TTC549 (cell line): ENCODE measurements at regions not wholly inside any gene's neighbourhood (a gene's known extent, or its start where the extent isn't known, plus 50 kb on each side); places are given as distances from the start of the nearest gene placed in this dataset.
A peak's percentile ranks its signal among the peaks of the same experiment; 100 is the strongest.

Source experiments
- FAIRE-seq: peaks from 2 replicates; lab custom pipeline; 2012; peaks lifted over from hg19 to GRCh38; lab: Jason Lieb, UNC

DNA sequence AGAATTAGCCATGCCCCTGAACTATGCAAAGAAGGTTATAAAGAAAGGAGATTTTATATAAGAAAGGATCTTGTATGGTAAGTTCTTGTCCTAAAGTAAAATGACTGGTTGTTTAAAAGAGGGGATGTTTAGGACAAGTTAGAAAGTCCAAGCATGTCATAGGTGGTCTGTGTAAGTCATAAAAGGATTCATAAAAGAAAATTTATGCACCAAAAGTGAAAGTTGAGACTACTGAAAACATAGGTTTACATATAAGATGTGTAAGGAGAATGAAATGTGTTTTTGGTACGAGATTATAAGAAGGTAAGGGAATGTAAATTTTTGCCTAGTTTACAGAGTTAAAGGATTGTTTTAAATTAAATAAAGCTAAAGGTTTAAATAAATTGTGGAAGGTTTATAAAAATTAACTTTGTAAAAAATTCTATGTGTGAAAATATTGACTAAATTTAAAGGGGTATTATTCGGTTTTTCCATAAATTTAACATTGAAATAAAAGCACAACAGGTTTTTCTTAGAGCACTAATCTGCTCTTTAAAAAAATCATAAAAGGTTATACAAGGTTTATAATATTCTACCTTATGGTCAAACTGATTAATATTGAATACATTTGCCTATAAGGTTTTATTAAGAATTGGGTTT is 93.6 kb upstream of the UST start:
- FAIRE-seq, result peak; percentile 79

- no peak for FAIRE-seq
These were observed 89.8 kb upstream of the UST start for GRCh38 chr6:148657048-148657447.

- FAIRE-seq, result no peak
These were observed 88.0 kb upstream of the UST start for GRCh38 chr6:148658681-148659430.

- FAIRE-seq, result no peak
These were observed 79.4 kb upstream of the UST start for GRCh38 chr6:148667395-148667794.

DNA sequence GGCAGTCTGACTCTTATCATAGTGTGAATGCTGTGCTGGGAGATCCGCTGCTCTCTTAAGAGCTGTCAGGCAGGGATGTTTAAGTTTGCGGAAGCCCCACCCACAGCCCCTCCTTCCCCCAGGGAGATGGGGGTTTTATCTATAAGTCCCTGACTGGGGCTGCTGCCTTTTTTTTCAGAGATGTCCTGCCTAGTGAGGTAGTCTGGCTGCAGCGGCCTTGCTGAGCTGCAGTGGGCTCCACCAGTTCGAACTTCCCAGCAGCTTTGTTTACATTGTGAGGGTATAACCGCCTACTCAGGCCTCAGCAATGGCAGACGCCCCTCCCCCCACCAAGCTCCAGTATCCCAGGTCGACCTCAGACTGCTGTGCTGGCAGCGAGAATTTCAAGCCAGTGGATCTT is 75.7 kb upstream of the UST start:
- no peak for FAIRE-seq

GRCh38 chr6:148671952-148672351 is 74.9 kb upstream of the UST start:
- FAIRE-seq, result no peak

DNA sequence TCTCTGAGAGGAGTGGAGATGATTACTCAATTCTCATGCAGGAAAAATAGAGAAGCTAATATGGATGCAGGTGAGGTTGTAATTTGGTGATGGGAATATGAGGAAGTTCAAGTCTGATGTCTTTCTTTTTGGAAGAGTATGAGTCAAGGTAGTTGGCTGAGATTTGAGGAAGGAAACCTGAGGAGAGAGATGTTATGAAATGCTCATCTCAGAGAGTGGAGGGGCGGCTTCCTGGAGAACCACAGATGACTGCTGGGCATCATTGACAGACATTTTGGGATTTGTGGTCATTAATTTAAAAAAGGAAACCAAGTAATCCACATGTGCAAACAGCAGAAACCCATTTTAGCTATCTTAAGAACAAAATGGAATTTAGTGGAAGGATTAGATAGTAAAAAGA is 72.5 kb upstream of the UST start:
- no peak for FAIRE-seq

GRCh38 chr6:148677594-148678476 is 69.0 kb upstream of the UST start:
- FAIRE-seq, result no peak

GRCh38 chr6:148678682-148679081 is 68.1 kb upstream of the UST start:
- FAIRE-seq, result no peak

DNA sequence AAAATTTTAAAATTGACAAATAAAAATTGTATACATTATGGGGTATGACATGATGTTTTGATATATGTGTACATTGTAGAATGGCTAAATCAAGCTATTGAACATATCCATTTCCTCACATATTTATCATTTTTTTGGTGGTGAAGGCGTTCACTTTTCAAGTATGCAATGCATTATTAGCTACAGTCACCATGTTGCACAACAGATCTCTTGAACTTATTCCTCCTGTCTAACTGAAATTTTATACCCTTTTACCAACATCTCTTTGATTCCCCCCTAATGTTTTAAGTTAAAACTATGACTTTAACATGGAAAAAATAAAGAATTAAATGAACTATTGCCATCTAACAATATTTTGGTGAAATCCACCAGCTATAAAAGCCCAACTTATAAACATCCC is 65.2 kb upstream of the UST start:
- no peak for FAIRE-seq

GRCh38 chr6:148682252-148682651 is 64.6 kb upstream of the UST start:
- FAIRE-seq, result no peak

DNA sequence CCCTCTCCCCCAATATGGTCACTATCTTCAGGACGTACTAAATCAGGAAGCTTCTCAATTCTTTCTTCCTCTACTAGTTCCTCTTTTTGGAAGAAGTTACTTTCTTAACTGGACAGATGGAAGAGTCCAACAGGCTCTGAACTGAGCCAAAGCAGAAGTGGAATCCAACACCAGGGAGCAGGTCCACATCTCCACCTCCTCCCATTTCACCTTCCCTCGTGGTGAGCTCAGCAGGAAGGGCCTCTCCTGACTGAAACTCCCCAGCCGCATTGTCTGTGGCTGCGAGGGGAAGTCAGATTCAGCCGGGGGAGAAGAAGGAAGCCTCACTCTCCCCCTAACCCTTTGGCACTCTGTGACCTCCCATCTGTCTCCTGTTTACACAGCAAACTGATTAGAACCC is 63.8 kb upstream of the UST start:
- no peak for FAIRE-seq

GRCh38 chr6:148689168-148689567 is 57.7 kb upstream of the UST start:
- no peak for FAIRE-seq

DNA sequence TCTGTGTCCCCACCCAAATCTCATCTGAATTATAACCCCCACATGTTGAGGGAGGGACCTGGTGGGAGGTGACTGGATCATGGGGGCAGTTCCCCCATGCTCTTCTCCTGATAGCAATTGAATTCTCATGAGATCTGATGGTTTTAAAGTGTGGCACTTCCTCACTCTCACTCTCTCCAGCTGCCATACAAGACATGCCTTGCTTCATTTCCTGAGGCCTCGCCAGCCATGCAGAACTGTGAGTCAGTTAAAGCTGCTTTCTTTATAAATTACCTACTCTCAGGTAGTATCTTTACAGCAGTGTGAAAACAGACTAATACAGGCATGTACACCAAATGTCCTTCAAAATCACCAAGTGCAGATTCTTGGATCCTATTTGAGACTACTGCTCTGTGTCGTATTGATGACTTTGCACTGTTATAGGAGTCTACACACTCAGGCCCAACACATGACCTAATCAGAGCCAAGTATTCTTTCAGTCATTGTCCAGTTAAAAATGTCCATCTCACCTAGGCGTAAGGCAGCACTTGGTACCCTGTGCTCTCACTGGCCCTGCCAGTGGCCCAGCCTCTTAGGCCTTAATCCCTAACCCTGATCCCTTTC is 52.8 kb upstream of the UST start:
- no peak for FAIRE-seq
